ENCODE measurements at regions not wholly inside any gene's neighbourhood (a gene's known extent, or its start where the extent isn't known, plus 50 kb on each side); places are given as distances from the start of the nearest gene placed in this dataset.

- TF ChIP-seq CTCF (conservative IDR thresholded peaks at IDR 0.05 in 1 of 2, IDR thresholded peaks at IDR 0.05 in 1 of 2; ENCODE audit: low read depth in 1 of 2, low read length in 2 of 2) (no peak), EZH2 (IDR thresholded peaks at IDR 0.05; ENCODE audit: low read length, missing control alignments) (no peak)
These were observed 123.5 kb downstream of the LIPG start for GRCh38 chr18:49685231-49685942.
